ENCODE measurements at regions not wholly inside any gene's neighbourhood (a gene's known extent, or its start where the extent isn't known, plus 50 kb on each side); places are given as distances from the start of the nearest gene placed in this dataset.

GRCh38 chr10:43959364-43960134 is 310.9 kb upstream of the ZNF32 start:
- H3K36me3 Mint-ChIP-seq: no peaks in the 10 kb centered on the region
- no peak for DNase-seq (ENCODE audit: low spot score)
- H3K9me3 Mint-ChIP-seq: no peaks in the 10 kb centered on the region
- no peak for ATAC-seq
- H3K4me3 Mint-ChIP-seq: no peak overlapping the region
- peaks cover 13 to 22% of the 10 kb centered on the region in 2 donors for H3K27me3 Mint-ChIP-seq
- no peak overlapping the region for H3K27ac Mint-ChIP-seq
- H3K4me1 Mint-ChIP-seq (ENCODE audit: low read depth in 2 of 2): peaks cover 0 to 4% of the 10 kb centered on the region in 2 donors

GRCh38 chr10:43958964-43959363 is 310.3 kb upstream of the ZNF32 start:
- H3K4me3 Mint-ChIP-seq: no peak overlapping the region
- no peaks in the 10 kb centered on the region for H3K9me3 Mint-ChIP-seq
- ATAC-seq: no peak
- no peaks in the 10 kb centered on the region for H3K36me3 Mint-ChIP-seq
- no peaks in the 10 kb centered on the region for H3K4me1 Mint-ChIP-seq (ENCODE audit: low read depth in 2 of 2)
- DNase-seq (ENCODE audit: low spot score): no peak
- H3K27me3 Mint-ChIP-seq: peaks cover 13 to 19% of the 10 kb centered on the region in 2 donors
- no peak overlapping the region for H3K27ac Mint-ChIP-seq

GRCh38 chr10:43958071-43958432 is 309.4 kb upstream of the ZNF32 start:
- H3K27me3 Mint-ChIP-seq: peaks cover 19 to 25% of the 10 kb centered on the region in 2 donors
- H3K27ac Mint-ChIP-seq: no peak overlapping the region
- ATAC-seq (no peak), DNase-seq (ENCODE audit: low spot score) (no peak)
- H3K4me1 Mint-ChIP-seq (ENCODE audit: low read depth in 2 of 2): no peaks in the 10 kb centered on the region
- H3K9me3 Mint-ChIP-seq: no peaks in the 10 kb centered on the region
- no peak overlapping the region for H3K4me3 Mint-ChIP-seq
- H3K36me3 Mint-ChIP-seq: peaks cover 3% of the 10 kb centered on the region

GRCh38 chr10:43957267-43958070 is 308.8 kb upstream of the ZNF32 start:
- DNase-seq (ENCODE audit: low spot score) (no peak), ATAC-seq (no peak)
- Mint-ChIP-seq H3K27ac (no peak overlapping the region), H3K36me3 (peaks cover 7% of the 10 kb centered on the region), H3K4me3 (no peak overlapping the region), H3K4me1 (ENCODE audit: low read depth in 2 of 2) (no peaks in the 10 kb centered on the region), H3K27me3 (peaks cover 25% of the 10 kb centered on the region in 2 donors), H3K9me3 (no peaks in the 10 kb centered on the region)

GRCh38 chr10:43955978-43956377 is 307.3 kb upstream of the ZNF32 start:
- Mint-ChIP-seq H3K36me3 (peaks cover 7% of the 10 kb centered on the region), H3K4me3 (no peak overlapping the region), H3K4me1 (ENCODE audit: low read depth in 2 of 2) (no peaks in the 10 kb centered on the region), H3K27ac (no peak overlapping the region), H3K27me3 (peaks cover 30 to 36% of the 10 kb centered on the region in 2 donors), H3K9me3 (no peaks in the 10 kb centered on the region)
- ATAC-seq (no peak), DNase-seq (ENCODE audit: low spot score) (no peak)

- ATAC-seq (no peak), DNase-seq (ENCODE audit: low spot score) (no peak)
- H3K36me3 Mint-ChIP-seq: peaks cover 7% of the 10 kb centered on the region
- no peak overlapping the region for H3K4me3 Mint-ChIP-seq
- H3K27ac Mint-ChIP-seq: no peak overlapping the region
- H3K4me1 Mint-ChIP-seq (ENCODE audit: low read depth in 2 of 2): no peaks in the 10 kb centered on the region
- no peaks in the 10 kb centered on the region for H3K9me3 Mint-ChIP-seq
- H3K27me3 Mint-ChIP-seq: peaks cover 37 to 45% of the 10 kb centered on the region in 2 donors
Measured at GRCh38 chr10:43955002-43955596, 306.4 kb upstream of the ZNF32 start.

- Mint-ChIP-seq H3K4me3 (no peak overlapping the region), H3K27me3 (peaks cover 37 to 53% of the 10 kb centered on the region in 2 donors), H3K27ac (no peak overlapping the region), H3K9me3 (no peaks in the 10 kb centered on the region), H3K36me3 (peaks cover 7% of the 10 kb centered on the region), H3K4me1 (ENCODE audit: low read depth in 2 of 2) (no peaks in the 10 kb centered on the region)
- no peak for DNase-seq (ENCODE audit: low spot score)
- no peak for ATAC-seq
Measured at GRCh38 chr10:43953672-43954071, 305.0 kb upstream of the ZNF32 start.

- Mint-ChIP-seq H3K4me3 (no peak overlapping the region), H3K27ac (no peak overlapping the region), H3K4me1 (ENCODE audit: low read depth in 2 of 2) (no peaks in the 10 kb centered on the region), H3K9me3 (no peaks in the 10 kb centered on the region), H3K36me3 (peaks cover 7% of the 10 kb centered on the region), H3K27me3 (peaks cover 37 to 61% of the 10 kb centered on the region in 2 donors)
- ATAC-seq (no peak), DNase-seq (ENCODE audit: low spot score) (no peak)
Measured at GRCh38 chr10:43952760-43953159, 304.1 kb upstream of the ZNF32 start.

- Mint-ChIP-seq H3K4me3 (no peak overlapping the region), H3K36me3 (peaks cover 7% of the 10 kb centered on the region), H3K27me3 (peaks cover 27 to 64% of the 10 kb centered on the region in 2 donors), H3K4me1 (ENCODE audit: low read depth in 2 of 2) (no peaks in the 10 kb centered on the region), H3K9me3 (no peaks in the 10 kb centered on the region), H3K27ac (no peak overlapping the region)
- no peak for ATAC-seq
- DNase-seq (ENCODE audit: low spot score): no peak
Measured at GRCh38 chr10:43949351-43949750, 300.7 kb upstream of the ZNF32 start.

- H3K4me3 Mint-ChIP-seq: no peak overlapping the region
- H3K27ac Mint-ChIP-seq: no peak overlapping the region
- no peaks in the 10 kb centered on the region for H3K36me3 Mint-ChIP-seq
- H3K27me3 Mint-ChIP-seq: peaks cover 19 to 49% of the 10 kb centered on the region in 2 donors
- H3K4me1 Mint-ChIP-seq (ENCODE audit: low read depth in 2 of 2): peaks cover 7 to 8% of the 10 kb centered on the region in 2 donors
- ATAC-seq (no peak), DNase-seq (ENCODE audit: low spot score) (no peak)
- no peaks in the 10 kb centered on the region for H3K9me3 Mint-ChIP-seq
Measured at GRCh38 chr10:43946445-43946844, 297.8 kb upstream of the ZNF32 start.

- H3K36me3 Mint-ChIP-seq: no peaks in the 10 kb centered on the region
- H3K9me3 Mint-ChIP-seq: no peaks in the 10 kb centered on the region
- H3K27ac Mint-ChIP-seq: no peak overlapping the region
- no peak for ATAC-seq
- peaks cover 17 to 44% of the 10 kb centered on the region in 2 donors for H3K27me3 Mint-ChIP-seq
- no peak overlapping the region for H3K4me3 Mint-ChIP-seq
- peaks cover 7 to 8% of the 10 kb centered on the region in 2 donors for H3K4me1 Mint-ChIP-seq (ENCODE audit: low read depth in 2 of 2)
- no peak for DNase-seq (ENCODE audit: low spot score)
Measured at GRCh38 chr10:43945908-43946307, 297.2 kb upstream of the ZNF32 start.

- H3K9me3 Mint-ChIP-seq: no peaks in the 10 kb centered on the region
- no peak overlapping the region for H3K27ac Mint-ChIP-seq
- H3K4me1 Mint-ChIP-seq (ENCODE audit: low read depth in 2 of 2): peaks cover 7 to 8% of the 10 kb centered on the region in 2 donors
- no peak overlapping the region for H3K4me3 Mint-ChIP-seq
- ATAC-seq (no peak), DNase-seq (ENCODE audit: low spot score) (no peak)
- H3K27me3 Mint-ChIP-seq: peaks cover 12 to 37% of the 10 kb centered on the region in 2 donors
- H3K36me3 Mint-ChIP-seq: no peaks in the 10 kb centered on the region
Measured at GRCh38 chr10:43945094-43945730, 296.5 kb upstream of the ZNF32 start.

- H3K9me3 Mint-ChIP-seq: no peaks in the 10 kb centered on the region
- no peak for ATAC-seq
- H3K27me3 Mint-ChIP-seq: peaks cover 7 to 30% of the 10 kb centered on the region in 2 donors
- no peak overlapping the region for H3K4me3 Mint-ChIP-seq
- no peaks in the 10 kb centered on the region for H3K36me3 Mint-ChIP-seq
- H3K27ac Mint-ChIP-seq: no peak overlapping the region
- DNase-seq (ENCODE audit: low spot score): no peak
- peaks cover 14 to 15% of the 10 kb centered on the region in 2 donors for H3K4me1 Mint-ChIP-seq (ENCODE audit: low read depth in 2 of 2)
Measured at GRCh38 chr10:43944381-43945093, 295.9 kb upstream of the ZNF32 start.

Measured in natural killer cell treated with Interleukin-12 subunit alpha and Interleukin-12 subunit beta and Interleukin-15 and Interleukin-18, amount 100 ng/mL, for 72 hours (primary cell).